ENCODE measurements at regions not wholly inside any gene's neighbourhood (a gene's known extent, or its start where the extent isn't known, plus 50 kb on each side); places are given as distances from the start of the nearest gene placed in this dataset.

- Histone ChIP-seq H3K4me1 (ENCODE audit: insufficient read depth, low read length) (no peaks in the 10 kb centered on the region), H3K27me3 (ENCODE audit: insufficient read depth, low read length) (no peaks in the 10 kb centered on the region), H3K9me3 (ENCODE audit: low read length) (no peaks in the 10 kb centered on the region), H3K36me3 (ENCODE audit: insufficient read depth, low read length) (no peaks in the 10 kb centered on the region), H2AFZ (ENCODE audit: low read depth, low read length) (no peak overlapping the region), H3K4me3 (ENCODE audit: low read length) (no peak overlapping the region)
Observed at GRCh38 chr14:27008187-27008586, 410.4 kb upstream of the NOVA1 start.

GRCh38 chr14:27012641-27013040, 414.8 kb upstream of the NOVA1 start:
- Histone ChIP-seq H3K4me3 (ENCODE audit: low read length) (no peak overlapping the region), H3K36me3 (ENCODE audit: insufficient read depth, low read length) (no peaks in the 10 kb centered on the region), H3K4me1 (ENCODE audit: insufficient read depth, low read length) (peaks cover 5% of the 10 kb centered on the region), H3K27me3 (ENCODE audit: insufficient read depth, low read length) (no peaks in the 10 kb centered on the region), H3K9me3 (ENCODE audit: low read length) (no peaks in the 10 kb centered on the region), H2AFZ (ENCODE audit: low read depth, low read length) (no peak overlapping the region)

GRCh38 chr14:27013678-27014077, 415.8 kb upstream of the NOVA1 start:
- Histone ChIP-seq H3K36me3 (ENCODE audit: insufficient read depth, low read length) (no peaks in the 10 kb centered on the region), H3K4me1 (ENCODE audit: insufficient read depth, low read length) (peaks cover 5% of the 10 kb centered on the region), H2AFZ (ENCODE audit: low read depth, low read length) (no peak overlapping the region), H3K4me3 (ENCODE audit: low read length) (no peak overlapping the region), H3K9me3 (ENCODE audit: low read length) (no peaks in the 10 kb centered on the region), H3K27me3 (ENCODE audit: insufficient read depth, low read length) (no peaks in the 10 kb centered on the region)

- no peaks in the 10 kb centered on the region for H3K36me3 ChIP-seq (ENCODE audit: insufficient read depth, low read length)
- H2AFZ ChIP-seq (ENCODE audit: low read depth, low read length) = no peak overlapping the region
- H3K4me1 ChIP-seq (ENCODE audit: insufficient read depth, low read length) = peaks cover 5% of the 10 kb centered on the region
- H3K9me3 ChIP-seq (ENCODE audit: low read length) = no peaks in the 10 kb centered on the region
- no peaks in the 10 kb centered on the region for H3K27me3 ChIP-seq (ENCODE audit: insufficient read depth, low read length)
- H3K4me3 ChIP-seq (ENCODE audit: low read length) = no peak overlapping the region
Observed at GRCh38 chr14:27015065-27015464, 417.2 kb upstream of the NOVA1 start.

- Histone ChIP-seq H3K4me1 (ENCODE audit: insufficient read depth, low read length) (no peaks in the 10 kb centered on the region), H3K9me3 (ENCODE audit: low read length) (no peaks in the 10 kb centered on the region), H3K4me3 (ENCODE audit: low read length) (no peak overlapping the region), H3K36me3 (ENCODE audit: insufficient read depth, low read length) (no peaks in the 10 kb centered on the region), H3K27me3 (ENCODE audit: insufficient read depth, low read length) (no peaks in the 10 kb centered on the region), H2AFZ (ENCODE audit: low read depth, low read length) (no peak overlapping the region)
Observed at GRCh38 chr14:27025648-27026047, 427.8 kb upstream of the NOVA1 start.

- H3K36me3 ChIP-seq (ENCODE audit: insufficient read depth, low read length) = no peaks in the 10 kb centered on the region
- H3K4me1 ChIP-seq (ENCODE audit: insufficient read depth, low read length) = no peaks in the 10 kb centered on the region
- no peaks in the 10 kb centered on the region for H3K9me3 ChIP-seq (ENCODE audit: low read length)
- no peaks in the 10 kb centered on the region for H3K27me3 ChIP-seq (ENCODE audit: insufficient read depth, low read length)
- H3K4me3 ChIP-seq (ENCODE audit: low read length) = no peak overlapping the region
- H2AFZ ChIP-seq (ENCODE audit: low read depth, low read length) = no peak overlapping the region
Observed at GRCh38 chr14:27026097-27026496, 428.3 kb upstream of the NOVA1 start.

- Histone ChIP-seq H3K36me3 (ENCODE audit: insufficient read depth, low read length) (no peaks in the 10 kb centered on the region), H3K9me3 (ENCODE audit: low read length) (no peaks in the 10 kb centered on the region), H3K4me3 (ENCODE audit: low read length) (no peak overlapping the region), H2AFZ (ENCODE audit: low read depth, low read length) (no peak overlapping the region), H3K27me3 (ENCODE audit: insufficient read depth, low read length) (no peaks in the 10 kb centered on the region), H3K4me1 (ENCODE audit: insufficient read depth, low read length) (peaks cover 18% of the 10 kb centered on the region)
Observed at GRCh38 chr14:27040552-27040951, 442.7 kb upstream of the NOVA1 start.

GRCh38 chr14:27049701-27050100, 451.9 kb upstream of the NOVA1 start:
- Histone ChIP-seq H3K4me1 (ENCODE audit: insufficient read depth, low read length) (no peaks in the 10 kb centered on the region), H3K9me3 (ENCODE audit: low read length) (no peaks in the 10 kb centered on the region), H3K27me3 (ENCODE audit: insufficient read depth, low read length) (no peaks in the 10 kb centered on the region), H3K36me3 (ENCODE audit: insufficient read depth, low read length) (no peaks in the 10 kb centered on the region), H2AFZ (ENCODE audit: low read depth, low read length) (no peak overlapping the region), H3K4me3 (ENCODE audit: low read length) (no peak overlapping the region)

- no peaks in the 10 kb centered on the region for H3K27me3 ChIP-seq (ENCODE audit: insufficient read depth, low read length)
- H3K4me1 ChIP-seq (ENCODE audit: insufficient read depth, low read length) = no peaks in the 10 kb centered on the region
- no peaks in the 10 kb centered on the region for H3K9me3 ChIP-seq (ENCODE audit: low read length)
- H2AFZ ChIP-seq (ENCODE audit: low read depth, low read length) = no peak overlapping the region
- no peak overlapping the region for H3K4me3 ChIP-seq (ENCODE audit: low read length)
- no peaks in the 10 kb centered on the region for H3K36me3 ChIP-seq (ENCODE audit: insufficient read depth, low read length)
Observed at GRCh38 chr14:27050208-27050607, 452.4 kb upstream of the NOVA1 start.

- H3K4me1 ChIP-seq (ENCODE audit: insufficient read depth, low read length) = no peaks in the 10 kb centered on the region
- no peaks in the 10 kb centered on the region for H3K27me3 ChIP-seq (ENCODE audit: insufficient read depth, low read length)
- no peak overlapping the region for H3K4me3 ChIP-seq (ENCODE audit: low read length)
- H3K36me3 ChIP-seq (ENCODE audit: insufficient read depth, low read length) = no peaks in the 10 kb centered on the region
- H3K9me3 ChIP-seq (ENCODE audit: low read length) = no peaks in the 10 kb centered on the region
- no peak overlapping the region for H2AFZ ChIP-seq (ENCODE audit: low read depth, low read length)
Observed at GRCh38 chr14:27056586-27056985, 458.8 kb upstream of the NOVA1 start.

GRCh38 chr14:27061299-27061698, 463.5 kb upstream of the NOVA1 start:
- Histone ChIP-seq H3K36me3 (ENCODE audit: insufficient read depth, low read length) (no peaks in the 10 kb centered on the region), H3K4me3 (ENCODE audit: low read length) (no peak overlapping the region), H3K4me1 (ENCODE audit: insufficient read depth, low read length) (no peaks in the 10 kb centered on the region), H3K27me3 (ENCODE audit: insufficient read depth, low read length) (no peaks in the 10 kb centered on the region), H2AFZ (ENCODE audit: low read depth, low read length) (no peak overlapping the region), H3K9me3 (ENCODE audit: low read length) (no peaks in the 10 kb centered on the region)

GRCh38 chr14:27063959-27064358, 466.1 kb upstream of the NOVA1 start:
- no peaks in the 10 kb centered on the region for H3K27me3 ChIP-seq (ENCODE audit: insufficient read depth, low read length)
- no peak overlapping the region for H3K4me3 ChIP-seq (ENCODE audit: low read length)
- H3K9me3 ChIP-seq (ENCODE audit: low read length) = no peaks in the 10 kb centered on the region
- H3K4me1 ChIP-seq (ENCODE audit: insufficient read depth, low read length) = no peaks in the 10 kb centered on the region
- H3K36me3 ChIP-seq (ENCODE audit: insufficient read depth, low read length) = no peaks in the 10 kb centered on the region
- H2AFZ ChIP-seq (ENCODE audit: low read depth, low read length) = no peak overlapping the region

- no peak overlapping the region for H2AFZ ChIP-seq (ENCODE audit: low read depth, low read length)
- H3K4me1 ChIP-seq (ENCODE audit: insufficient read depth, low read length) = no peaks in the 10 kb centered on the region
Observed at GRCh38 chr14:27065886-27066285, 468.1 kb upstream of the NOVA1 start.

GRCh38 chr14:27067961-27068360, 470.1 kb upstream of the NOVA1 start:
- H3K27me3 ChIP-seq (ENCODE audit: insufficient read depth, low read length) = no peaks in the 10 kb centered on the region
- no peak overlapping the region for H3K4me3 ChIP-seq (ENCODE audit: low read length)
- no peaks in the 10 kb centered on the region for H3K36me3 ChIP-seq (ENCODE audit: insufficient read depth, low read length)
- H2AFZ ChIP-seq (ENCODE audit: low read depth, low read length) = no peak overlapping the region
- no peaks in the 10 kb centered on the region for H3K9me3 ChIP-seq (ENCODE audit: low read length)
- no peaks in the 10 kb centered on the region for H3K4me1 ChIP-seq (ENCODE audit: insufficient read depth, low read length)

More at GRCh38 chr14:27065886-27066285, 468.1 kb upstream of the NOVA1 start:
- Histone ChIP-seq H3K4me3 (ENCODE audit: low read length) (no peak overlapping the region), H3K27me3 (ENCODE audit: insufficient read depth, low read length) (no peaks in the 10 kb centered on the region), H3K36me3 (ENCODE audit: insufficient read depth, low read length) (no peaks in the 10 kb centered on the region), H3K9me3 (ENCODE audit: low read length) (no peaks in the 10 kb centered on the region)
